SK-N-SH treated with all-trans-retinoic acid at 6 μM for 48 hours (cell line): ENCODE measurements at regions not wholly inside any gene's neighbourhood (a gene's known extent, or its start where the extent isn't known, plus 50 kb on each side); places are given as distances from the start of the nearest gene placed in this dataset.

ENCODE experiments used
- ARNTL ChIP-seq: fragments of 450-650 bp; formaldehyde crosslinking; IDR thresholded peaks from 2 replicates; pipeline ENCODE4 v1.5.0; 2020; ENCODE audit warnings: low read depth, mild to moderate bottlenecking, moderate library complexity, borderline replicate concordance
- BACH2 ChIP-seq: fragments of 250-450 bp; sonication (Bioruptor Pico); IDR thresholded peaks from 2 replicates; pipeline ENCODE4 v1.9.0; 2021; ENCODE audit warnings: mild to moderate bottlenecking, borderline replicate concordance
- ISL1 ChIP-seq: fragments of 250-450 bp; sonication (Bioruptor Pico); IDR thresholded peaks from 2 replicates; pipeline ENCODE4 v2.1.2; 2022; ENCODE audit warnings: mild to moderate bottlenecking, moderate library complexity
- OSR1 ChIP-seq: fragments of 250-450 bp; sonication (Bioruptor Pico); IDR thresholded peaks from 2 replicates; pipeline ENCODE4 v1.8.0; 2022; ENCODE audit warnings: moderate library complexity, mild to moderate bottlenecking, inconsistent platforms
- PATZ1 ChIP-seq: fragments of 250-450 bp; sonication (Bioruptor Pico); IDR thresholded peaks from 2 replicates; pipeline ENCODE4 v1.8.0; 2020; ENCODE audit warnings: mild to moderate bottlenecking, moderate library complexity, borderline replicate concordance
- PPARA ChIP-seq: fragments of 250-450 bp; sonication (Bioruptor Pico); IDR thresholded peaks from 2 replicates; pipeline ENCODE4 v1.5.0; 2020; ENCODE audit warnings: mild to moderate bottlenecking, borderline replicate concordance
- RARB ChIP-seq: fragments of 250-450 bp; sonication (Bioruptor Pico); IDR thresholded peaks from 2 replicates; pipeline ENCODE4 v1.8.0; 2021; ENCODE audit warnings: mild to moderate bottlenecking, moderate library complexity
- SNAI2 ChIP-seq: fragments of 250-450 bp; sonication (Bioruptor Pico); IDR thresholded peaks from 2 replicates; pipeline ENCODE4 v1.5.0; 2020; ENCODE audit warnings: mild to moderate bottlenecking, moderate library complexity
- TCF4 ChIP-seq: fragments of 250-450 bp; sonication (Bioruptor Pico); IDR thresholded peaks from 2 replicates; pipeline ENCODE4 v1.8.0; 2021; ENCODE audit warnings: mild to moderate bottlenecking, moderate library complexity, borderline replicate concordance
- ZFP3 ChIP-seq: fragments of 250-450 bp; sonication (Bioruptor Pico); IDR thresholded peaks from 2 replicates; pipeline ENCODE4 v1.5.0; 2020; ENCODE audit warnings: mild to moderate bottlenecking, moderate library complexity
- ZNF565 ChIP-seq: fragments of 450-650 bp; formaldehyde crosslinking; conservative IDR thresholded peaks from 2 replicates; pipeline ENCODE4 v1.5.0; 2020; ENCODE audit warnings: low read depth, mild to moderate bottlenecking, moderate library complexity
- TF ChIP-seq, protein P1 (sequence below): fragments of 250-450 bp; sonication (Bioruptor Pico); IDR thresholded peaks from 2 replicates; pipeline ENCODE4 v1.5.1; 2021; ENCODE audit warnings: mild to moderate bottlenecking, moderate library complexity
- TF ChIP-seq, protein P2 (sequence below): fragments of 250-450 bp; sonication (Bioruptor Pico); IDR thresholded peaks from 2 replicates; pipeline ENCODE4 v1.5.1; 2020; ENCODE audit warnings: low read depth, mild to moderate bottlenecking, moderate library complexity

DNA sequence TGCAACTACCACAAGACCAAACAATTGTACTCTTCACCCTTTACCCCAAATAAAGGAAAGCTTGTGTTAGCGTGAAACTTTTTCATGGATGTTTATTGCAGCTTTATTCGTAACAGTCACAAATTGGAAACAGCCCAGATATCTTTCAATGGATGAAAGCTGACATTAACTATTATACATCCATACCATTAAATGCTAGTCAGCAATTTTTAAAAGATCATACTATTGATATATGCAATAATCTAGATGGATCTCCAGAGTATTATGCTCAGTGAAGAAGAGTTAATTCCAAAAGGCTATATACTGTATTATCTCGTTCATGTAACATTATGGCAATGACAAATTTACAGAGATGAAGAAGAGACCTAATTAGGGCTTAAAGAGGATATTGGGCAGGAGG, 1491.2 kb upstream of the CDH8 start:
- TF ChIP-seq TCF4 (no peak), PATZ1 (CRISPR knock-in tag) (no peak), ZFP3 (CRISPR knock-in tag) (no peak), RARB (CRISPR knock-in tag) (no peak), PPARA (no peak), ISL1 (CRISPR knock-in tag) (no peak), OSR1 (no peak), ARNTL (CRISPR knock-in tag) (no peak), BACH2 (CRISPR knock-in tag) (no peak), ZNF565 (no peak), SNAI2 (no peak)
- TF ChIP-seq, protein P1, sequence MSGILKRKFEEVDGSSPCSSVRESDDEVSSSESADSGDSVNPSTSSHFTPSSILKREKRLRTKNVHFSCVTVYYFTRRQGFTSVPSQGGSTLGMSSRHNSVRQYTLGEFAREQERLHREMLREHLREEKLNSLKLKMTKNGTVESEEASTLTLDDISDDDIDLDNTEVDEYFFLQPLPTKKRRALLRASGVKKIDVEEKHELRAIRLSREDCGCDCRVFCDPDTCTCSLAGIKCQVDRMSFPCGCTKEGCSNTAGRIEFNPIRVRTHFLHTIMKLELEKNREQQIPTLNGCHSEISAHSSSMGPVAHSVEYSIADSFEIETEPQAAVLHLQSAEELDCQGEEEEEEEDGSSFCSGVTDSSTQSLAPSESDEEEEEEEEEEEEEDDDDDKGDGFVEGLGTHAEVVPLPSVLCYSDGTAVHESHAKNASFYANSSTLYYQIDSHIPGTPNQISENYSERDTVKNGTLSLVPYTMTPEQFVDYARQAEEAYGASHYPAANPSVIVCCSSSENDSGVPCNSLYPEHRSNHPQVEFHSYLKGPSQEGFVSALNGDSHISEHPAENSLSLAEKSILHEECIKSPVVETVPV, result no peak
- TF ChIP-seq, protein P2, sequence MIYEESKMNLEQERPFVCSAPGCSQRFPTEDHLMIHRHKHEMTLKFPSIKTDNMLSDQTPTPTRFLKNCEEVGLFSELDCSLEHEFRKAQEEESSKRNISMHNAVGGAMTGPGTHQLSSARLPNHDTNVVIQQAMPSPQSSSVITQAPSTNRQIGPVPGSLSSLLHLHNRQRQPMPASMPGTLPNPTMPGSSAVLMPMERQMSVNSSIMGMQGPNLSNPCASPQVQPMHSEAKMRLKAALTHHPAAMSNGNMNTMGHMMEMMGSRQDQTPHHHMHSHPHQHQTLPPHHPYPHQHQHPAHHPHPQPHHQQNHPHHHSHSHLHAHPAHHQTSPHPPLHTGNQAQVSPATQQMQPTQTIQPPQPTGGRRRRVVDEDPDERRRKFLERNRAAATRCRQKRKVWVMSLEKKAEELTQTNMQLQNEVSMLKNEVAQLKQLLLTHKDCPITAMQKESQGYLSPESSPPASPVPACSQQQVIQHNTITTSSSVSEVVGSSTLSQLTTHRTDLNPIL (CRISPR knock-in tag), result no peak
